Mammary epithelial cell (primary cell): ENCODE measurements at regions not wholly inside any gene's neighbourhood (a gene's known extent, or its start where the extent isn't known, plus 50 kb on each side); places are given as distances from the start of the nearest gene placed in this dataset.

ENCODE experiments used
- CTCF ChIP-seq, 2 donors: IDR thresholded peaks in 1 of 2; conservative IDR thresholded peaks in 1 of 2; 2 replicates each; pipeline ENCODE4 v1.5.1; 2011 to 2012; ENCODE audit warnings: inconsistent platforms in 2 of 2, low read length in 2 of 2, mild to moderate bottlenecking in 2 of 2, control low read depth in 1 of 2, low read depth in 1 of 2; ENCODE audit not compliant: insufficient read depth in 1 of 2; ENCODE audit errors: extremely low read depth in 1 of 2
- EZH2 ChIP-seq: IDR thresholded peaks from 2 replicates; pipeline ENCODE4 v1.6.1; 2012; ENCODE audit warnings: low read length, inconsistent platforms, borderline replicate concordance

GRCh38 chr9:8155706-8156105 lies 356.1 kb upstream of the DMAC1 start:
- TF ChIP-seq CTCF (conservative IDR thresholded peaks at IDR 0.05 in 1 of 2, IDR thresholded peaks at IDR 0.05 in 1 of 2; ENCODE audit: extremely low read depth in 1 of 2, insufficient read depth in 1 of 2, low read depth in 1 of 2, low read length in 2 of 2) (no peak), EZH2 (no peak)
